Mesodermal cell (in vitro differentiated cells): ENCODE measurements at regions not wholly inside any gene's neighbourhood (a gene's known extent, or its start where the extent isn't known, plus 50 kb on each side); places are given as distances from the start of the nearest gene placed in this dataset.

Experiments
- H3K27ac ChIP-seq: 2 replicates; pipeline ENCODE4 v1.7.0; 2013; ENCODE audit warnings: mild to moderate bottlenecking, low read depth, low read length, moderate library complexity; ENCODE audit not compliant: severe bottlenecking
- H3K36me3 ChIP-seq: 2 replicates; pipeline ENCODE4 v1.7.1; 2013; ENCODE audit warnings: mild to moderate bottlenecking, low read length, moderate library complexity; ENCODE audit not compliant: control insufficient read depth, insufficient read depth
- H3K4me1 ChIP-seq: one replicate; pipeline ENCODE4 v1.7.1; 2013; ENCODE audit warnings: mild to moderate bottlenecking, low read length; ENCODE audit not compliant: insufficient read depth, control insufficient read depth, poor library complexity, severe bottlenecking
- H3K4me3 ChIP-seq: 2 replicates; pipeline ENCODE4 v1.7.0; 2013; ENCODE audit warnings: low read length, control low read depth, mild to moderate bottlenecking; ENCODE audit not compliant: insufficient read depth, poor library complexity, severe bottlenecking; ENCODE audit errors: extremely low read depth
- H3K9me3 ChIP-seq: 2 replicates; pipeline ENCODE4 v1.7.1; 2013; ENCODE audit warnings: mild to moderate bottlenecking, low read length, moderate library complexity; ENCODE audit not compliant: control insufficient read depth
- WGBS, 2 experiments: methylation state at CpG; one replicate each; pipeline ENCODE4 v1.1.5; 2013; ENCODE audit warnings: missing lambda C conversion rate in 2 of 2; ENCODE audit not compliant: insufficient coverage in 2 of 2; 5-methylcytosine and 5-hydroxymethylcytosine counted together

GRCh38 chr6:53446151-53446550 lies 97.4 kb upstream of the ELOVL5 start:
- 100% methylated on average over 1 to 2 of the region's 2 CpGs for WGBS, 2 experiments
- no peaks in the 10 kb centered on the region for H3K36me3 ChIP-seq
- no peaks in the 10 kb centered on the region for H3K4me1 ChIP-seq
- H3K4me3 ChIP-seq, result no peak overlapping the region
- no peaks in the 10 kb centered on the region for H3K9me3 ChIP-seq
- H3K27ac ChIP-seq, result no peak overlapping the region

GRCh38 chr6:53441761-53442160 lies 93.0 kb upstream of the ELOVL5 start:
- WGBS, 2 experiments, result 100% methylated on average over 2 to 3 of the region's 3 CpGs
- Histone ChIP-seq H3K27ac (no peak overlapping the region), H3K36me3 (no peaks in the 10 kb centered on the region), H3K4me3 (no peak overlapping the region), H3K4me1 (no peaks in the 10 kb centered on the region), H3K9me3 (no peaks in the 10 kb centered on the region)

DNA sequence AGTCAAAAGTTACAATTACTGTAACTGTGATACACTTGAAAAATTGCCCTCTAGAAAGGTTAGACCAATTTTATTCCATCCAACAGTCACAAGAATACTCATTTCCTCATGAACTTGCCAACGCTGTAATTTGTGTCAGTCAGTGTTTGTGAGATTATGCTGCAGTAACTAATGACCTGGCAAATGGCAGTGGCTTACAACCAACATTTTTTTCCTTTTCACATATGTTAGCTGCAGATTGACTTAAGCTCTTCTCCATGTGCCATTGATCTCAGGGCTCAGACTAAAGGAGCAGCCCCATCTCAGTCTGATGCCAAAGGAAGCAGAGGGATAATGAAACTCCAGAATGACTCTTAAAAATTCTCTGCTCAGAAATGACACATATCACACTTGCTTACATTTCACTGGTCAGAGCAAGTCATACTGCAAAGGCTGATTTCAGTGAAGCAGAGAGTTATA lies 92.3 kb upstream of the ELOVL5 start:
- H3K36me3 ChIP-seq, result no peaks in the 10 kb centered on the region
- H3K9me3 ChIP-seq, result no peaks in the 10 kb centered on the region
- H3K27ac ChIP-seq, result no peak overlapping the region
- WGBS, 2 experiments, result no CpG with 5 or more reads among the region's 1 CpG
- H3K4me1 ChIP-seq, result no peaks in the 10 kb centered on the region
- H3K4me3 ChIP-seq, result no peak overlapping the region

GRCh38 chr6:53440336-53440945 lies 91.7 kb upstream of the ELOVL5 start:
- Histone ChIP-seq H3K27ac (no peak overlapping the region), H3K4me1 (no peaks in the 10 kb centered on the region), H3K36me3 (no peaks in the 10 kb centered on the region), H3K9me3 (no peaks in the 10 kb centered on the region), H3K4me3 (no peak overlapping the region)
- 80 to 97% methylated on average over 3 of the region's 3 CpGs for WGBS, 2 experiments

GRCh38 chr6:53439556-53439955 lies 90.8 kb upstream of the ELOVL5 start:
- Histone ChIP-seq H3K4me3 (no peak overlapping the region), H3K27ac (no peak overlapping the region), H3K4me1 (no peaks in the 10 kb centered on the region), H3K36me3 (no peaks in the 10 kb centered on the region), H3K9me3 (no peaks in the 10 kb centered on the region)

DNA sequence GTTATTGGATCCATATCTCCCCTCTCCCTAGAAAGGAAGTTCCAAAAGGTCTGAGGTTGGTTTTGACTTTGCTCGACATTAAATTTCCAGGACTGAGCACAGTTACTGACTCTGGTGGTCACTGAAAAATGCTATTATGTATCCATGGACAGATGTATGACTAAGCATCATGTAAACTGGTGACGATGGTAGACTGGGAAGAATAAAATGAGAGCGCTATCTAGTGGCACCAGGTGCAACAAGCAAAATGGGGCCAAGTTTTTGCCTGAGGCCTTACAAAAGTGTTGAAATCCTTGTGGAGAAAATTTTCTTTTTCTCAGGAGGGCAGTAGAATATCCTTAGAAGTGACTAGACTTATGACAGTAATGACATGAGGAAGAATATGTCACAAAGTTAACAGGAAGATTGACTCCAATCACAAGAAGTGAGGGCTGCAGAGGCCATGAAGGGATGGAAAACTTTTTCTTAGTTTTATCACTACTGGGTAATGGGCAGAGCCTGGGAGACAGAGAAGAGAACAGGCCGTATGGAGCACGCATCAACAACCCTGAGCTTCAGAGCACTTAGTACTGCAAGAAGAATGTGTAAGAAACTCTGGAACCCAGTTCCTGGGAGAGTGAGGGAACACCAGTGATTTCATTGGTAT lies 88.9 kb upstream of the ELOVL5 start:
- WGBS, 2 experiments, result 58% methylated on average over 5 of the region's 5 CpGs
- H3K4me1 ChIP-seq, result no peaks in the 10 kb centered on the region
- H3K9me3 ChIP-seq, result no peaks in the 10 kb centered on the region
- H3K36me3 ChIP-seq, result no peaks in the 10 kb centered on the region
- no peak overlapping the region for H3K27ac ChIP-seq
- H3K4me3 ChIP-seq, result no peak overlapping the region

GRCh38 chr6:53436526-53437303 lies 88.0 kb upstream of the ELOVL5 start:
- Histone ChIP-seq H3K4me1 (no peaks in the 10 kb centered on the region), H3K9me3 (no peaks in the 10 kb centered on the region), H3K36me3 (no peaks in the 10 kb centered on the region), H3K27ac (peak overlapping the region; percentile 17), H3K4me3 (no peak overlapping the region)
- WGBS, 2 experiments, result 77 to 78% methylated on average over 4 to 5 of the region's 7 CpGs

GRCh38 chr6:53433951-53434285 lies 85.2 kb upstream of the ELOVL5 start:
- Histone ChIP-seq H3K4me1 (no peaks in the 10 kb centered on the region), H3K9me3 (no peaks in the 10 kb centered on the region), H3K4me3 (no peak overlapping the region), H3K36me3 (no peaks in the 10 kb centered on the region), H3K27ac (no peak overlapping the region)
- WGBS, 2 experiments, result no CpG with 5 or more reads among the region's 2 CpGs

DNA sequence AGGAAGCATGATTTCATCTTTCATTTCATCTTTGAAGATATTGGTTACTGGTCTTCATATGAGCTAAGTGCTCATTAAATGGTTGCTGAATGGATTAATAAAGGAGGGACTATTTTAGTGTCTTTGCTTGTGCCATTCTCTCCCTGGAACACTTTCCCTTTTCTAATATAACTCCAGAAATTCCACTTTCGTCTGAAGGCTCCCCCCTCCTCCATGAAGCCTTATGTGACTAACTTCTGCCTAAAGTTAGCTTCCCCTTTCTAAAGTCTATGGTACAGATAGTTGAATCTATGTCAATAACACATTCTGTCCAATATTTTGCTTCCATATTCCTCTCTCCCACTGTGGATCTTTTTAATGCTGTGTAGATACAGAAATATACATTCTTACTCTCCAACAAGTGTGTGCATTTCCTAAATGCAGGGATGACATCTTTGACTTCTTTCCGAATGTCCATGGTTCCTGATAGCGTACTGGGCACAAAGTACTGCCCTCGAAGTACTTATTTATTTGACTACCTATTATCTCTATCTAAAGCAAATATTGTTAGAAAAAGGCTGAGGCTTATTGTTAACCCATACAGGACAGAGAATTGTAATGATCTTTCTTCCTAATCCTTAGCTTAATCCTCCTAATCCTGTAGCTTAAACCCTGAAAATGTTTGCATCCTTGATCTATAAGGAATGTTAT lies 84.7 kb upstream of the ELOVL5 start:
- 100% methylated on average over 1 of the region's 4 CpGs; no CpG with 5 or more reads in 1 of the 2 experiments for WGBS, 2 experiments

DNA sequence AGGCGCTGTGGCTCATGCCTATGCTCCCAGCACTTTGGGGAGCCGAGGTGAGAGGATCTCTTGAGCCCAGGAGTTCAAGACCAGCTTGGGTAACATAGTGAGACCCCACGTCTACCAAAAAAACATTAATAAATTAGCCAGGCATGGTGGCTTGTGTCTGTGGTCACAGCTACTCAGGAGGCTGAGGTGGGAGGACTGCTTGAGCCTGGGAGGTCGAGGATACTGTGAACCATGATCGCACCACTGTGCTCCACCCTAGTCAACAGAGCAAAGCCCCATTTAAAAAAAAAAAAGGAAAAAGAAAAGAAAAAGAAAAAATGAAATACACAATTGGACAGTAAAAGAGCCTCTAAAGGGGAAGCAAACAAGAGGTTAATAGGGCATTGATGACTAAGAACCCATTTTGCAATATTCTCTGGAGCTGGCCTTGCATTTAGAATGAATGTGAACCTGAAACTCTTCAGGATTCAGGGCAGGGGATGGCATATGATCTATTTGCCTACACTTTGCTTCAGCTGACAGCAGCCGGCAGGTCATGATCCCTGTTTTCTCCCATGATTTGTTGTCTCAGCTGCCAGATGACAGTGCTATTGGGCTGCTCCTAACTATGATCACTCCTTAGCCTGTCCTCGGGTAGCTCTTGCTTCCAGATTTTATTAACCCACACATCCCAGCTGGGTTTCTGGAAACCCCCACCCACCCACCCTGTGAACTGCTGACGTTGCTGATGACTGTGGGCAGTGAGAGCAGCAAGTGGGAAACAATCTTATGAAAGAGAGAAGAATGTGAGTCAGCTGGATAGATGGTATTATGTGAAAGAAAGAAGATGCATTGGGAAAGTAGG lies 83.8 kb upstream of the ELOVL5 start:
- H3K9me3 ChIP-seq, result no peaks in the 10 kb centered on the region

More for the DNA sequence above, 84.7 kb upstream of the ELOVL5 start:
- H3K27ac ChIP-seq, result no peak overlapping the region
- no peaks in the 10 kb centered on the region for H3K9me3 ChIP-seq
- no peaks in the 10 kb centered on the region for H3K36me3 ChIP-seq
- H3K4me3 ChIP-seq, result no peak overlapping the region
- no peaks in the 10 kb centered on the region for H3K4me1 ChIP-seq

More for the DNA sequence above, 83.8 kb upstream of the ELOVL5 start:
- H3K36me3 ChIP-seq, result no peaks in the 10 kb centered on the region
- no peaks in the 10 kb centered on the region for H3K4me1 ChIP-seq
- no peak overlapping the region for H3K4me3 ChIP-seq
- no peak overlapping the region for H3K27ac ChIP-seq
- WGBS, 2 experiments, result 81 to 93% methylated on average over 3 of the region's 8 CpGs
